IMR-90 (cell line): ENCODE measurements at regions not wholly inside any gene's neighbourhood (a gene's known extent, or its start where the extent isn't known, plus 50 kb on each side); places are given as distances from the start of the nearest gene placed in this dataset.

Experiments used
- ATAC-seq: fragments of 200-7000 bp; cut with Tn5 transposase; 2 replicates; pipeline ENCODE4 v1.9.1; 2020; ENCODE audit warnings: low read depth, mild to moderate bottlenecking, moderate library complexity
- BruUV-seq: library from RNA; stranded (reverse); fragments of 400-500 nt; replicated peaks from 2 replicates; lab custom pipeline; 2021; lab: Mats Ljungman, UMichigan
- CTCF ChIA-PET: fragments of 300-600 bp; formaldehyde crosslinking; extraction: SDS; loops from one replicate; lab custom pipeline; 2021; ENCODE audit warnings: antibody characterized with exemption; lab: Yijun Ruan, JAX
- POLR2A ChIA-PET: fragments of 300-600 bp; sonication (Branson Sonifier 250); formaldehyde crosslinking; loops from one replicate; lab custom pipeline; 2022; ENCODE audit warnings: antibody characterized with exemption; ENCODE audit not compliant: unreplicated experiment; lab: Charles Lee
- DNase-seq: peaks from one replicate; pipeline ENCODE4 v3.0.0; 2013
- H2AFZ ChIP-seq: replicated peaks from 2 replicates; pipeline ENCODE3; 2013; ENCODE audit warnings: low read length, mild to moderate bottlenecking; ENCODE audit not compliant: poor library complexity
- H2AK5ac ChIP-seq: 2 replicates; pipeline ENCODE4 v1.6.1; 2013; ENCODE audit warnings: low read depth, low read length, inconsistent platforms
- H2AK9ac ChIP-seq: replicated peaks from 2 replicates; pipeline ENCODE3; 2013; ENCODE audit warnings: mild to moderate bottlenecking, low read depth, low read length, moderate library complexity; ENCODE audit not compliant: poor library complexity
- H2BK120ac ChIP-seq: 2 replicates; pipeline ENCODE4 v1.6.1; 2013; ENCODE audit warnings: low read depth, low read length, inconsistent platforms
- H2BK15ac ChIP-seq: 3 replicates; pipeline ENCODE4 v1.6.1; 2013; ENCODE audit warnings: low read depth, low read length, inconsistent platforms
- H2BK20ac ChIP-seq: 2 replicates; pipeline ENCODE4 v1.6.1; 2013; ENCODE audit warnings: low read depth, mild to moderate bottlenecking, inconsistent platforms, low read length, moderate library complexity
- H2BK5ac ChIP-seq: 2 replicates; pipeline ENCODE4 v1.6.1; 2013; ENCODE audit warnings: mild to moderate bottlenecking, low read depth, low read length, inconsistent platforms; ENCODE audit not compliant: poor library complexity, severe bottlenecking
- H3K14ac ChIP-seq: replicated peaks from 2 replicates; pipeline ENCODE4 v1.6.1; 2013; ENCODE audit warnings: low read depth, low read length, inconsistent platforms
- H3K18ac ChIP-seq: 2 replicates; pipeline ENCODE4 v1.6.1; 2013; ENCODE audit warnings: low read depth, low read length, control low read depth
- H3K23ac ChIP-seq: 2 replicates; pipeline ENCODE4 v1.6.1; 2013; ENCODE audit warnings: low read depth, low read length, inconsistent platforms
- H3K27ac ChIP-seq: 2 replicates; pipeline ENCODE4 v1.5.1; 2013; ENCODE audit warnings: mild to moderate bottlenecking, control low read depth, low read length; ENCODE audit not compliant: insufficient read depth
- H3K27me3 ChIP-seq: 2 replicates; pipeline ENCODE4 v1.6.1; 2013; ENCODE audit warnings: low read length; ENCODE audit not compliant: control insufficient read depth, insufficient read depth
- H3K36me3 ChIP-seq: 2 replicates; pipeline ENCODE4 v1.6.1; 2013; ENCODE audit warnings: low read length, mixed read lengths; ENCODE audit not compliant: control insufficient read depth, insufficient read depth
- H3K4ac ChIP-seq: 2 replicates; pipeline ENCODE4 v1.6.1; 2013; ENCODE audit warnings: low read depth, low read length, inconsistent platforms
- H3K4me1 ChIP-seq: 2 replicates; pipeline ENCODE4 v1.6.1; 2013; ENCODE audit warnings: low read length, mixed read lengths; ENCODE audit not compliant: control insufficient read depth, insufficient read depth
- H3K4me2 ChIP-seq: 2 replicates; pipeline ENCODE4 v1.6.1; 2013; ENCODE audit warnings: low read depth, mild to moderate bottlenecking, control low read depth, low read length, moderate library complexity
- H3K4me3 ChIP-seq: 2 replicates; pipeline ENCODE4 v1.5.1; 2013; ENCODE audit warnings: low read depth, mild to moderate bottlenecking, control low read depth, low read length, moderate library complexity; ENCODE audit not compliant: insufficient read depth
- H3K56ac ChIP-seq: 2 replicates; pipeline ENCODE4 v1.6.1; 2013; ENCODE audit warnings: low read length, inconsistent platforms; ENCODE audit not compliant: insufficient read depth; ENCODE audit errors: extremely low read depth
- H3K79me1 ChIP-seq, 2 experiments: 2 replicates each; pipeline ENCODE4 v1.6.1; 2013; ENCODE audit warnings: low read length in 2 of 2, inconsistent platforms in 1 of 2, low read depth in 1 of 2
- H3K9ac ChIP-seq: 2 replicates; pipeline ENCODE4 v1.6.1; 2013; ENCODE audit warnings: low read depth, low read length, control low read depth
- H3K9me1 ChIP-seq: 2 replicates; pipeline ENCODE4 v1.6.1; 2013; ENCODE audit warnings: low read length, inconsistent platforms; ENCODE audit not compliant: insufficient read depth
- H3K9me3 ChIP-seq: 2 replicates; pipeline ENCODE4 v1.6.1; 2013; ENCODE audit warnings: low read length; ENCODE audit not compliant: control insufficient read depth, insufficient read depth
- H4K20me1 ChIP-seq: 2 replicates; pipeline ENCODE4 v1.6.1; 2013; ENCODE audit warnings: low read length, inconsistent platforms; ENCODE audit not compliant: insufficient read depth
- H4K5ac ChIP-seq: 2 replicates; pipeline ENCODE4 v1.6.1; 2013; ENCODE audit warnings: mild to moderate bottlenecking, low read depth, low read length, control low read depth
- H4K8ac ChIP-seq, 2 experiments: 2 replicates each; pipeline ENCODE4 v1.6.1; 2013; ENCODE audit warnings: low read depth in 2 of 2, low read length in 2 of 2, control low read depth in 1 of 2, inconsistent platforms in 1 of 2
- H4K91ac ChIP-seq: 2 replicates; pipeline ENCODE4 v1.6.1; 2013; ENCODE audit warnings: low read depth, low read length, inconsistent platforms; ENCODE audit not compliant: insufficient read depth
- BHLHE40 ChIP-seq: fragments of 150-350 bp; IDR thresholded peaks from 2 replicates; pipeline ENCODE4 v1.6.1; 2016; ENCODE audit warnings: mild to moderate bottlenecking, low read depth, low read length
- CEBPB ChIP-seq: IDR thresholded peaks from 2 replicates; pipeline ENCODE4 v1.6.1; 2012; ENCODE audit warnings: low read depth, low read length, improper control_type of control experiment
- CHD1 ChIP-seq: IDR thresholded peaks from 2 replicates; pipeline ENCODE4 v1.6.1; 2012; ENCODE audit warnings: low read depth, low read length, improper control_type of control experiment
- CTCF ChIP-seq: conservative IDR thresholded peaks from 2 replicates; pipeline ENCODE4 v1.5.1; 2012; ENCODE audit warnings: mild to moderate bottlenecking, low read depth, low read length, improper control_type of control experiment
- ELK1 ChIP-seq: fragments of 150-350 bp; IDR thresholded peaks from 2 replicates; pipeline ENCODE4 v1.6.1; 2016; ENCODE audit warnings: low read depth, mild to moderate bottlenecking, low read length, moderate library complexity, borderline replicate concordance
- FOS ChIP-seq: fragments of 150-350 bp; IDR thresholded peaks from 2 replicates; pipeline ENCODE4 v1.6.1; 2016; ENCODE audit warnings: low read depth, low read length
- MAFK ChIP-seq: IDR thresholded peaks from 2 replicates; pipeline ENCODE4 v1.6.1; 2012; ENCODE audit warnings: low read depth, low read length, improper control_type of control experiment
- MAZ ChIP-seq: IDR thresholded peaks from 2 replicates; pipeline ENCODE4 v1.6.1; 2012; ENCODE audit warnings: low read depth, mild to moderate bottlenecking, low read length, improper control_type of control experiment, moderate library complexity, borderline replicate concordance
- MXI1 ChIP-seq: IDR thresholded peaks from 2 replicates; pipeline ENCODE4 v1.6.1; 2012; ENCODE audit warnings: low read depth, mild to moderate bottlenecking, low read length, moderate library complexity, borderline replicate concordance
- NFE2L2 ChIP-seq: fragments of 150-350 bp; IDR thresholded peaks from 2 replicates; pipeline ENCODE4 v1.6.1; 2016; ENCODE audit warnings: low read depth, mild to moderate bottlenecking, low read length
- POLR2A ChIP-seq: IDR thresholded peaks from 2 replicates; pipeline ENCODE4 v1.6.1; 2012; ENCODE audit warnings: mild to moderate bottlenecking, low read depth, low read length
- RAD21 ChIP-seq: IDR thresholded peaks from 2 replicates; pipeline ENCODE4 v1.6.1; 2012; ENCODE audit warnings: low read length, improper control_type of control experiment
- RCOR1 ChIP-seq: IDR thresholded peaks from 2 replicates; pipeline ENCODE4 v1.6.1; 2012; ENCODE audit warnings: mild to moderate bottlenecking, low read length, improper control_type of control experiment; ENCODE audit not compliant: insufficient replicate concordance
- RFX5 ChIP-seq: IDR thresholded peaks from 2 replicates; pipeline ENCODE4 v1.8.0; 2012; ENCODE audit warnings: low read depth, mild to moderate bottlenecking, low read length, moderate library complexity
- SMC3 ChIP-seq: fragments of 150-350 bp; IDR thresholded peaks from 2 replicates; pipeline ENCODE4 v1.6.1; 2016; ENCODE audit warnings: low read depth, mild to moderate bottlenecking, antibody characterized with exemption, low read length, moderate library complexity
- WGBS, 2 experiments: methylation state at CpG; one replicate each; pipeline versions ENCODE4 v1.1.5 to v1.1.7; 2013; ENCODE audit warnings: missing lambda C conversion rate in 2 of 2; ENCODE audit not compliant: insufficient read length in 1 of 2; ENCODE audit errors: extremely low coverage in 2 of 2; 5-methylcytosine and 5-hydroxymethylcytosine counted together
- dilution Hi-C: fragments of 300-500 bp; cut with HindIII; formaldehyde crosslinking; loops from one replicate; pipeline ENCODE4 v1.14.3; 2018; ENCODE audit warnings: low sequenced_read_pairs; ENCODE audit not compliant: unreplicated experiment
- in situ Hi-C: fragments of 300-500 bp; cut with MboI; formaldehyde crosslinking; loops from 3 replicates; pipeline ENCODE4 v1.14.3; 2019; ENCODE audit warnings: low sequenced_read_pairs, inconsistent platforms, mixed read lengths
- intact Hi-C: fragments of 100-400 bp; cut with micrococcal nuclease; formaldehyde crosslinking; loops from 2 replicates; pipeline ENCODE4 v1.10.0; 2022
- TF ChIP-seq, protein P1 (sequence below): fragments of 150-350 bp; IDR thresholded peaks from 2 replicates; pipeline ENCODE4 v1.6.1; 2017; ENCODE audit warnings: mild to moderate bottlenecking, antibody characterized with exemption, low read length, low read depth

DNA sequence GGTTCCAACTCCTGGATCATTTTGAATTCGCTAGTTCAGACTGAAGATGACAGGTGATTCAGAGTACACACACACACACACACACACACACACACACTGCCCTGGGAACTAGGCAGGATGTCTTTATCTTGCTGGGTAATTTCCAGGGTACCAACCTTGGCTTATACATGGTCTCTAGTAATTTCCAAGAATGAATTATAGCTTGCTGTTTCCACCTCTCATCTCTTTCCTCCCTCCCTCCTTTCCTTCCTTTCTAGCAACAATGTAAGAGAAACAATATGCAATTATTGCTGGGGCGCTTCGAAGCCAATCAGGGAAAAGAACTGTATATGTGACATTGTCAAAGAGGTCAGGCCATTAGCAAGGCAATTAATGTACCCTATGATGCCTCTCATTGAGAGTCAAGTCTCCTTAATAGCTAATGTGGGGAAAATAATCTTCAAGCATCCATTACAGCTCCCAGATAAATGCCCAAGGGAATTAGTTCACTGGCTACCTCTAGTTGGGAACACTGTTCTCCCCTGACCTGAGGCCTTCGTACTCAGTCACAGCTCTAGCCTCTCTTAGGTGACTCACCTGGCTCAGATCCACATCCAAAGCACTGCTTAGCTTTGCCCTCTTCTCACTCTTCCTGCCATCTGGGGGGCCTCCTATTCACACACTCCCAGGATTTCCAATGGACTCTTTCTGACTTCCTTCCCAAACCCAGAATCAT lies 311.5 kb downstream of the PPP1R2C start:
- no CpG with 5 or more reads among the region's 4 CpGs for WGBS, 2 experiments
- BruUV-seq, result no TSS peak
- CTCF ChIA-PET, result interaction anchor here (0.7 kb wide), 1 partner anchor 302 kb away, joined by 3 read pairs; no protein-coding TSS in a partner anchor

More for the DNA sequence above, 311.5 kb downstream of the PPP1R2C start:
- Histone ChIP-seq H3K56ac (no peak overlapping the region), H3K27ac (no peak overlapping the region), H2AFZ (no peak overlapping the region), H2BK5ac (no peak overlapping the region), H3K9me1 (no peaks in the 10 kb centered on the region), H3K4me1 (no peaks in the 10 kb centered on the region), H3K14ac (no peak overlapping the region), H4K8ac (no peak overlapping the region), H4K20me1 (no peaks in the 10 kb centered on the region), H3K4me2 (no peak overlapping the region), H2BK120ac (no peak overlapping the region), H3K4ac (no peak overlapping the region), H3K9me3 (no peaks in the 10 kb centered on the region), H3K9ac (no peak overlapping the region), H4K5ac (no peak overlapping the region), H2AK5ac (no peak overlapping the region), H2BK20ac (no peak overlapping the region), H3K4me3 (no peak overlapping the region), H3K36me3 (no peaks in the 10 kb centered on the region), H2BK15ac (no peak overlapping the region), H2AK9ac (no peak overlapping the region), H3K23ac (no peak overlapping the region), H3K27me3 (no peaks in the 10 kb centered on the region; the same call in 1 of the 2 replicates), H4K91ac (no peak overlapping the region), H3K79me1 (no peaks in the 10 kb centered on the region), H3K18ac (no peak overlapping the region)
- POLR2A ChIA-PET, result no interaction called here
- no peak for DNase-seq
- in situ Hi-C loops (no loop called here), dilution Hi-C loops (no loop called here), intact Hi-C loops (no loop called here)
- ATAC-seq, result no peak
- TF ChIP-seq FOS (no peak), NFE2L2 (no peak), POLR2A (no peak), RFX5 (no peak), CEBPB (no peak), BHLHE40 (no peak), MXI1 (no peak), MAZ (no peak), CHD1 (no peak), RAD21 (no peak), ELK1 (no peak), RCOR1 (no peak), CTCF (no peak), MAFK (no peak), SMC3 (no peak)
- TF ChIP-seq, protein P1, sequence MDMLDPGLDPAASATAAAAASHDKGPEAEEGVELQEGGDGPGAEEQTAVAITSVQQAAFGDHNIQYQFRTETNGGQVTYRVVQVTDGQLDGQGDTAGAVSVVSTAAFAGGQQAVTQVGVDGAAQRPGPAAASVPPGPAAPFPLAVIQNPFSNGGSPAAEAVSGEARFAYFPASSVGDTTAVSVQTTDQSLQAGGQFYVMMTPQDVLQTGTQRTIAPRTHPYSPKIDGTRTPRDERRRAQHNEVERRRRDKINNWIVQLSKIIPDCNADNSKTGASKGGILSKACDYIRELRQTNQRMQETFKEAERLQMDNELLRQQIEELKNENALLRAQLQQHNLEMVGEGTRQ, result no peak
